ENCODE measurements at regions not wholly inside any gene's neighbourhood (a gene's known extent, or its start where the extent isn't known, plus 50 kb on each side); places are given as distances from the start of the nearest gene placed in this dataset.

GRCh38 chr18:24658302-24658701 is 197.9 kb downstream of the HRH4 start:
- no peaks in the 10 kb centered on the region for H3K9me3 ChIP-seq (ENCODE audit: control insufficient read depth in 2 of 2, insufficient read depth in 1 of 2, low read depth in 1 of 2, low read length in 1 of 2)
- no peaks in the 10 kb centered on the region for H3K36me3 ChIP-seq (ENCODE audit: control insufficient read depth in 2 of 2, insufficient read depth in 2 of 2, low read length in 1 of 2)
- WGBS, 2 donors, result 34 to 50% methylated on average over 1 of the region's 1 CpG
- H3K4me1 ChIP-seq (ENCODE audit: control insufficient read depth in 2 of 2, insufficient read depth in 2 of 2, low read length in 1 of 2), result peaks cover 0 to 2% of the 10 kb centered on the region in 2 donors
- no peak overlapping the region for H3K4me3 ChIP-seq (ENCODE audit: low read depth in 1 of 2, low read length in 2 of 2)
- H3K27ac ChIP-seq (ENCODE audit: low read depth in 2 of 2, low read length in 1 of 2), result no peak overlapping the region
- no peaks in the 10 kb centered on the region for H3K27me3 ChIP-seq (ENCODE audit: control insufficient read depth in 1 of 2, insufficient read depth in 2 of 2, low read length in 2 of 2)

GRCh38 chr18:24659827-24660720 is 199.6 kb downstream of the HRH4 start:
- Histone ChIP-seq H3K9me3 (ENCODE audit: control insufficient read depth in 2 of 2, insufficient read depth in 1 of 2, low read depth in 1 of 2, low read length in 1 of 2) (no peaks in the 10 kb centered on the region), H3K27ac (ENCODE audit: low read depth in 2 of 2, low read length in 1 of 2) (no peak overlapping the region), H3K4me1 (ENCODE audit: control insufficient read depth in 2 of 2, insufficient read depth in 2 of 2, low read length in 1 of 2) (peaks cover 0 to 2% of the 10 kb centered on the region in 2 donors), H3K4me3 (ENCODE audit: low read depth in 1 of 2, low read length in 2 of 2) (no peak overlapping the region), H3K36me3 (ENCODE audit: control insufficient read depth in 2 of 2, insufficient read depth in 2 of 2, low read length in 1 of 2) (no peaks in the 10 kb centered on the region), H3K27me3 (ENCODE audit: control insufficient read depth in 1 of 2, insufficient read depth in 2 of 2, low read length in 2 of 2) (no peaks in the 10 kb centered on the region)
- WGBS, 2 donors, result 40 to 46% methylated on average over 21 of the region's 21 CpGs

- no peaks in the 10 kb centered on the region for H3K36me3 ChIP-seq (ENCODE audit: control insufficient read depth in 2 of 2, insufficient read depth in 2 of 2, low read length in 1 of 2)
Measured at GRCh38 chr18:24660956-24661355, 200.5 kb downstream of the HRH4 start.

GRCh38 chr18:24662412-24662821 is 202.0 kb downstream of the HRH4 start:
- 49 to 55% methylated on average over 13 of the region's 13 CpGs for WGBS, 2 donors
- Histone ChIP-seq H3K27ac (ENCODE audit: low read depth in 2 of 2, low read length in 1 of 2) (no peak overlapping the region), H3K4me1 (ENCODE audit: control insufficient read depth in 2 of 2, insufficient read depth in 2 of 2, low read length in 1 of 2) (peaks cover 0 to 2% of the 10 kb centered on the region in 2 donors), H3K27me3 (ENCODE audit: control insufficient read depth in 1 of 2, insufficient read depth in 2 of 2, low read length in 2 of 2) (no peaks in the 10 kb centered on the region), H3K9me3 (ENCODE audit: control insufficient read depth in 2 of 2, insufficient read depth in 1 of 2, low read depth in 1 of 2, low read length in 1 of 2) (no peaks in the 10 kb centered on the region), H3K4me3 (ENCODE audit: low read depth in 1 of 2, low read length in 2 of 2) (no peak overlapping the region), H3K36me3 (ENCODE audit: control insufficient read depth in 2 of 2, insufficient read depth in 2 of 2, low read length in 1 of 2) (no peaks in the 10 kb centered on the region)

More at GRCh38 chr18:24660956-24661355, 200.5 kb downstream of the HRH4 start:
- no peak overlapping the region for H3K4me3 ChIP-seq (ENCODE audit: low read depth in 1 of 2, low read length in 2 of 2)
- no peak overlapping the region for H3K27ac ChIP-seq (ENCODE audit: low read depth in 2 of 2, low read length in 1 of 2)
- peaks cover 0 to 2% of the 10 kb centered on the region in 2 donors for H3K4me1 ChIP-seq (ENCODE audit: control insufficient read depth in 2 of 2, insufficient read depth in 2 of 2, low read length in 1 of 2)
- H3K9me3 ChIP-seq (ENCODE audit: control insufficient read depth in 2 of 2, insufficient read depth in 1 of 2, low read depth in 1 of 2, low read length in 1 of 2), result no peaks in the 10 kb centered on the region
- 63 to 69% methylated on average over 1 of the region's 1 CpG for WGBS, 2 donors
- no peaks in the 10 kb centered on the region for H3K27me3 ChIP-seq (ENCODE audit: control insufficient read depth in 1 of 2, insufficient read depth in 2 of 2, low read length in 2 of 2)

GRCh38 chr18:24663026-24663425 is 202.6 kb downstream of the HRH4 start:
- 84 to 90% methylated on average over 5 of the region's 5 CpGs for WGBS, 2 donors
- Histone ChIP-seq H3K36me3 (ENCODE audit: control insufficient read depth in 2 of 2, insufficient read depth in 2 of 2, low read length in 1 of 2) (no peaks in the 10 kb centered on the region), H3K9me3 (ENCODE audit: control insufficient read depth in 2 of 2, insufficient read depth in 1 of 2, low read depth in 1 of 2, low read length in 1 of 2) (no peaks in the 10 kb centered on the region), H3K4me3 (ENCODE audit: low read depth in 1 of 2, low read length in 2 of 2) (no peak overlapping the region), H3K4me1 (ENCODE audit: control insufficient read depth in 2 of 2, insufficient read depth in 2 of 2, low read length in 1 of 2) (peaks cover 0 to 2% of the 10 kb centered on the region in 2 donors), H3K27ac (ENCODE audit: low read depth in 2 of 2, low read length in 1 of 2) (no peak overlapping the region), H3K27me3 (ENCODE audit: control insufficient read depth in 1 of 2, insufficient read depth in 2 of 2, low read length in 2 of 2) (no peaks in the 10 kb centered on the region)

- no peaks in the 10 kb centered on the region for H3K9me3 ChIP-seq (ENCODE audit: control insufficient read depth in 2 of 2, insufficient read depth in 1 of 2, low read depth in 1 of 2, low read length in 1 of 2)
- no peak overlapping the region for H3K4me3 ChIP-seq (ENCODE audit: low read depth in 1 of 2, low read length in 2 of 2)
- 58 to 78% methylated on average over 2 of the region's 2 CpGs for WGBS, 2 donors
- no peaks in the 10 kb centered on the region for H3K36me3 ChIP-seq (ENCODE audit: control insufficient read depth in 2 of 2, insufficient read depth in 2 of 2, low read length in 1 of 2)
- no peak overlapping the region for H3K27ac ChIP-seq (ENCODE audit: low read depth in 2 of 2, low read length in 1 of 2)
- no peaks in the 10 kb centered on the region for H3K4me1 ChIP-seq (ENCODE audit: control insufficient read depth in 2 of 2, insufficient read depth in 2 of 2, low read length in 1 of 2)
- no peaks in the 10 kb centered on the region for H3K27me3 ChIP-seq (ENCODE audit: control insufficient read depth in 1 of 2, insufficient read depth in 2 of 2, low read length in 2 of 2)
Measured at GRCh38 chr18:24669015-24669414, 208.6 kb downstream of the HRH4 start.

GRCh38 chr18:24669502-24669901 is 209.1 kb downstream of the HRH4 start:
- 68 to 75% methylated on average over 3 of the region's 3 CpGs for WGBS, 2 donors
- no peaks in the 10 kb centered on the region for H3K9me3 ChIP-seq (ENCODE audit: control insufficient read depth in 2 of 2, insufficient read depth in 1 of 2, low read depth in 1 of 2, low read length in 1 of 2)
- H3K27ac ChIP-seq (ENCODE audit: low read depth in 2 of 2, low read length in 1 of 2), result no peak overlapping the region
- H3K27me3 ChIP-seq (ENCODE audit: control insufficient read depth in 1 of 2, insufficient read depth in 2 of 2, low read length in 2 of 2), result no peaks in the 10 kb centered on the region
- no peak overlapping the region for H3K4me3 ChIP-seq (ENCODE audit: low read depth in 1 of 2, low read length in 2 of 2)
- no peaks in the 10 kb centered on the region for H3K36me3 ChIP-seq (ENCODE audit: control insufficient read depth in 2 of 2, insufficient read depth in 2 of 2, low read length in 1 of 2)
- H3K4me1 ChIP-seq (ENCODE audit: control insufficient read depth in 2 of 2, insufficient read depth in 2 of 2, low read length in 1 of 2), result no peaks in the 10 kb centered on the region

- Histone ChIP-seq H3K36me3 (ENCODE audit: control insufficient read depth in 2 of 2, insufficient read depth in 2 of 2, low read length in 1 of 2) (no peaks in the 10 kb centered on the region), H3K27me3 (ENCODE audit: control insufficient read depth in 1 of 2, insufficient read depth in 2 of 2, low read length in 2 of 2) (no peaks in the 10 kb centered on the region), H3K9me3 (ENCODE audit: control insufficient read depth in 2 of 2, insufficient read depth in 1 of 2, low read depth in 1 of 2, low read length in 1 of 2) (no peaks in the 10 kb centered on the region), H3K4me3 (ENCODE audit: low read depth in 1 of 2, low read length in 2 of 2) (no peak overlapping the region), H3K4me1 (ENCODE audit: control insufficient read depth in 2 of 2, insufficient read depth in 2 of 2, low read length in 1 of 2) (no peaks in the 10 kb centered on the region), H3K27ac (ENCODE audit: low read depth in 2 of 2, low read length in 1 of 2) (no peak overlapping the region)
- WGBS, 2 donors, result 40 to 42% methylated on average over 9 of the region's 9 CpGs
Measured at GRCh38 chr18:24672165-24672941, 211.9 kb downstream of the HRH4 start.

GRCh38 chr18:24674200-24674599 is 213.8 kb downstream of the HRH4 start:
- Histone ChIP-seq H3K27ac (ENCODE audit: low read depth in 2 of 2, low read length in 1 of 2) (no peak overlapping the region), H3K4me3 (ENCODE audit: low read depth in 1 of 2, low read length in 2 of 2) (no peak overlapping the region), H3K36me3 (ENCODE audit: control insufficient read depth in 2 of 2, insufficient read depth in 2 of 2, low read length in 1 of 2) (no peaks in the 10 kb centered on the region), H3K27me3 (ENCODE audit: control insufficient read depth in 1 of 2, insufficient read depth in 2 of 2, low read length in 2 of 2) (no peaks in the 10 kb centered on the region), H3K9me3 (ENCODE audit: control insufficient read depth in 2 of 2, insufficient read depth in 1 of 2, low read depth in 1 of 2, low read length in 1 of 2) (no peaks in the 10 kb centered on the region), H3K4me1 (ENCODE audit: control insufficient read depth in 2 of 2, insufficient read depth in 2 of 2, low read length in 1 of 2) (no peaks in the 10 kb centered on the region)
- WGBS, 2 donors, result 68 to 82% methylated on average over 4 of the region's 4 CpGs

Measured in esophagus (tissue), 2 donors.